ENCODE measurements at regions not wholly inside any gene's neighbourhood (a gene's known extent, or its start where the extent isn't known, plus 50 kb on each side); places are given as distances from the start of the nearest gene placed in this dataset.

DNA sequence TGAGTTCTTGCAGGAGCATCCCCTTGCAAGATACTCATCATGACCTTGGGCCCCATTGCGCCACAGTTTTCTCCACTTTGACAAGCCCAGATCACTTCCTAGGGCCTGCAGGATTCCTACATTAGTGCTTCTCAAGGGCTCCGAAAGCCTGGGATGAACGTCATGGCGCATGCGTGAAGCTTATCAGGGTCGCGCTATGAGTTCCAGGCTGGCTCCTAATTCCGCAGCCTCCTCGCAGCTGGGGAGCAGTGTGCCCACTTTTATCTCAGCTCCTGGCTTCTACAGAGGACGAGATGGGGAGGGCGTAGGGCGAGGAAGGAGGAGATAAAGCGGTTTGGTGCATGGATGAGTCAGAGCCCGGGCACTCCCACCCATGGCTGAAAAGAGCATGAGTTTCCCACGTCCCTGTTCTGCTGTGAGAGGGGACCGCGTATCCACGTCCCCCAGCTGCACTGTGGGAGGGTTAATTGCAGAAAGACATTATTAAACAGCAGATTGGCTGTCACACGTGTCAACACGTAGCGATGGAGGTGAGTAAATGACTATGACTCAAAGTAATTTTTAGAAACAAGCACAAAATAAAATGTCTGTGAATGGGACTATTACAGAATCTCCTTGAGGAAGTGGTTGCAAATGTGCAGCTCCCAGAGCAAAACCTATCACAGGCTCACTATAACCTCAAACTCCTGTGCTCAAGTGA lies 72.9 kb upstream of the DSP start:
- ChIA-PET POLR2A (no interaction called here), CTCF (interaction anchor here (1.0 to 1.1 kb wide), 2 partner anchors 44 to 127 kb away, joined by 3 read pairs; no protein-coding TSS in a partner anchor)
- H3K4me3 ChIP-seq (ENCODE audit: low read depth, low read length), result peak overlapping the region; percentile 33
- TF ChIP-seq, protein P1, sequence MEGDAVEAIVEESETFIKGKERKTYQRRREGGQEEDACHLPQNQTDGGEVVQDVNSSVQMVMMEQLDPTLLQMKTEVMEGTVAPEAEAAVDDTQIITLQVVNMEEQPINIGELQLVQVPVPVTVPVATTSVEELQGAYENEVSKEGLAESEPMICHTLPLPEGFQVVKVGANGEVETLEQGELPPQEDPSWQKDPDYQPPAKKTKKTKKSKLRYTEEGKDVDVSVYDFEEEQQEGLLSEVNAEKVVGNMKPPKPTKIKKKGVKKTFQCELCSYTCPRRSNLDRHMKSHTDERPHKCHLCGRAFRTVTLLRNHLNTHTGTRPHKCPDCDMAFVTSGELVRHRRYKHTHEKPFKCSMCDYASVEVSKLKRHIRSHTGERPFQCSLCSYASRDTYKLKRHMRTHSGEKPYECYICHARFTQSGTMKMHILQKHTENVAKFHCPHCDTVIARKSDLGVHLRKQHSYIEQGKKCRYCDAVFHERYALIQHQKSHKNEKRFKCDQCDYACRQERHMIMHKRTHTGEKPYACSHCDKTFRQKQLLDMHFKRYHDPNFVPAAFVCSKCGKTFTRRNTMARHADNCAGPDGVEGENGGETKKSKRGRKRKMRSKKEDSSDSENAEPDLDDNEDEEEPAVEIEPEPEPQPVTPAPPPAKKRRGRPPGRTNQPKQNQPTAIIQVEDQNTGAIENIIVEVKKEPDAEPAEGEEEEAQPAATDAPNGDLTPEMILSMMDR (IDR thresholded peaks at IDR 0.05; ENCODE audit: insufficient read depth, low read length, missing control alignments), result no peak
- peak; percentile 9 for DNase-seq (ENCODE audit: low read depth, low spot score)

DNA sequence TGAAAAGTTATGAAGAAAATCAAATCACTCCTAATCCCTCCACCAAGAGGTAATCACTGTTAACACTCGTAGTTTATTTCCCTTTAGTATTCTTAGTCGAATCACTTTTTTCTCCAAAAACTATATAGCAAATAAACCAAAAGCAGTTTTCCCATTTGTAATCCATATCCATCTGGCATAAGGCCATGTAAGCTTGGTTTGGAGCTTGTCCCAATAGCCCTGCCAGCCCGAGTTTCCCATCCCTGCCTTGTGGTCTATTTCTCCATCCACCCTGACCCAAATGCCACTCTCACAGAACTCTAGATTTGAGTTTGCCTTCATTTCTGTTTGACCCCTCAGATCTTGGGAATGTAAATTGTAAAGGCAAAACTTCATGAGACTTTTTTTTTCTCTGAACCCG lies 71.8 kb upstream of the DSP start:
- CTCF ChIA-PET, result interaction anchor here (0.7 to 1.0 kb wide), 2 partner anchors 13 to 40 kb away, joined by 3 read pairs; no protein-coding TSS in a partner anchor
- POLR2A ChIA-PET, result no interaction called here
- H3K4me3 ChIP-seq (ENCODE audit: low read depth, low read length), result no peak overlapping the region
- DNase-seq (ENCODE audit: low read depth, low spot score), result no peak
- TF ChIP-seq, protein P1 (IDR thresholded peaks at IDR 0.05; ENCODE audit: insufficient read depth, low read length, missing control alignments), result no peak

DNA sequence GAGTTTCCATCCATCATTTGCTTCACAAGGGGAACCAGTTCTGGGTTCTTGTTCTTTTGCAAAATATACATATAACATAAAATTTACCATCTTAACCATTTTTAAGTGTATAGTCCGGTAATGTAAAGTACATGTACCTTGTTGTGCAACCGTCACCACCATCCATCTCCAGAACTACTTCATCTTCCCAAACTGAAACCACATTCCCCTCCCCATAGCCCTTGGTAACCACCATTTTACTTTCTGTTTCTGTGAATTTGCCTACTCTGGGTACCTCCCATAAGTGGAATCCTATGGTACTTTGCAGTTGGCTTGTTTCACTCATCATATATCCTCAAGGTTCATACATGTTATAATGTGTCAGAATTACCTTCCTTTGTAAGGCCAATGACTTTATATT lies 70.3 kb upstream of the DSP start:
- CTCF ChIA-PET, result no interaction called here
- TF ChIP-seq, protein P1 (IDR thresholded peaks at IDR 0.05; ENCODE audit: insufficient read depth, low read length, missing control alignments), result no peak
- POLR2A ChIA-PET, result no interaction called here
- no peak for DNase-seq (ENCODE audit: low read depth, low spot score)
- H3K4me3 ChIP-seq (ENCODE audit: low read depth, low read length), result no peak overlapping the region

DNA sequence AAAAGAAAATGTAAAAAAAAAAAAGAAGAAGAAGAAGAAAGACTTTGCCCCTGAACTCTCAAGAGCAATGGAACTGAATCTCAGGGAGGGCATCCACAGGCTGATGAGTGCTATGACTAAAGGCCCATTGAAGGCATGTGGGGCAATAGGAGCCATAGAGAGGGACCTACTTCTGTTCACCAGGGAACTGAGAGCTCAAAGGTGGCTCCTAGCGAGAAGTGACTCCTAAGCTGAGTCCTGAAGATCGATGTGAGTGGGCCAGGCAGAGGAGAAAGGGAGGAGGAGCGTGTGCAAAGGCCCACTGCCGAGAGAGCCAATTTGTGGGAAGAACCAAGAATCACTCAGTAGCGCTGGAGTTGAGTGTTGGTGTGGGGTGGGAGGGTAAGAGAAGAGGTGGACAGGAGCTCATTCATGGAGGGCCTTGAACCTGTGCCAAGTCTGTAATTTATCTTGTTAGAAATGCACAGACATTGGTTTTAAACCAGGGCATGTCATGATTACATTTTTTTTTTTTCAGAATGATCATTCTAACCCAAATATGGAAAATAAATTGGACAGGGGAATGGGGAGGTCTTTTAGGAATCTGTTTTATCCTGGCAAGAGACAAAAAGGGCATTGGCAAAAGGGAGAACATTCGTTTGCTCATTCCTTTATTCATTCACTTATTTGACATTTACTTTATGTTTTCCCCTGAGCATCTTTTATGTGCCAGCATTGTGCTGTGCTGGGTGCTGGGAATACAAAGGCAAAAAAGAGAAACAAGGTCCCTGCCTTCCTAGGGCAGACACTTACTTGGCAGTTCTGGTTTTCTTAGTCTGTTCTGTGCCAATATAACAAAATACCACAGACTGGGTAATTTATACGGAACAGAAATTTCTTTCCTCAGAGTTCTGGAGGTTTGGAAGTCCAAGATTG lies 67.4 kb upstream of the DSP start:
- ChIA-PET POLR2A (no interaction called here), CTCF (no interaction called here)
- no peak for DNase-seq (ENCODE audit: low read depth, low spot score)
- TF ChIP-seq, protein P1 (IDR thresholded peaks at IDR 0.05; ENCODE audit: insufficient read depth, low read length, missing control alignments), result no peak
- H3K4me3 ChIP-seq (ENCODE audit: low read depth, low read length), result no peak overlapping the region

DNA sequence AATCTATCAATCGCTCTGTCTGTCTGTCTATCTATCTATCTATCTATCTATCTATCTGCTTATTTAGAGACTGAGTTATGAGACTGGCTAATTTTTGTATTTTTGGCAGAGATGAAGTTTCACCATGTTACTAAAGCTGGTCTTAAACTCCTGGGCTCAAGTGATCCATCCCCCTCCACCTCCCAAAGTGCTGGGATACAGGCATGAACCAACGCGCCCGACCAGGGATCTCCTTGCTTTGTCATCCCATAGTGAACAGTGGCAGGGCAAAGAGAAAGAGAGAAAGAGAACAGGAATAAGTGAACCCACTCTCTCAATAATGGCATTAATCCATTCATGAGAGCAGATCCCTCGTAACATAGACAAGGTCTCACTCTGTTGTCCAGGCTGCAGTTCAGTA lies 66.4 kb upstream of the DSP start:
- TF ChIP-seq, protein P1 (IDR thresholded peaks at IDR 0.05; ENCODE audit: insufficient read depth, low read length, missing control alignments), result no peak
- H3K4me3 ChIP-seq (ENCODE audit: low read depth, low read length), result no peak overlapping the region
- DNase-seq (ENCODE audit: low read depth, low spot score), result no peak
- ChIA-PET CTCF (no interaction called here), POLR2A (no interaction called here)

DNA sequence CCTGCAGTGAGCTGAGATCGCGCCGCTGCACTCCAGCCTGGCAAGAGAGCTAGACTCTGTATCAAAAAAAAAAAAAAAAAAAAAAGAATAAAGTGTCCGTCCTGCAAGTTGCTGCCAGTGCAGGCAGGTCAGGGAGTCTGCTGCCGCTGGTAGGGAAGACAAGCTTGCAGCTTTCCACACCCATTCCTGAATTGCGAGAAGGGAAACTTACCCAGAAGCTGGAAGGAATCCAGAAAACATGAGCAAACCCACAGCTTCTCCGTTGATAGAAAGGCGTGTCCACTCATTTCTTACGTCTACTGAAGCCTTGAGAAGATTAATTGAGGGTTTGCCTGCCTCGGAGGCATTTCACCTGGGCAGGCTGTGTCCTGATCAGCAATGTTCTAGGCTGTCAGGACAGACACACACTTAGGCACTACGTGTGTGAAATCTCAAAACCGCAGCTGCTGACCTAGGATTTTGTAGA lies 61.6 kb upstream of the DSP start:
- ChIA-PET CTCF (interaction anchor here (0.7 to 1.1 kb wide), 2 partner anchors 9 to 103 kb away, joined by 3 read pairs; no protein-coding TSS in a partner anchor), POLR2A (no interaction called here)
- H3K4me3 ChIP-seq (ENCODE audit: low read depth, low read length), result no peak overlapping the region
- peak; percentile 5 for DNase-seq (ENCODE audit: low read depth, low spot score)
- TF ChIP-seq, protein P1 (IDR thresholded peaks at IDR 0.05; ENCODE audit: insufficient read depth, low read length, missing control alignments), result no peak

All from AG04449 (cell line).